ENCODE measurements at regions not wholly inside any gene's neighbourhood (a gene's known extent, or its start where the extent isn't known, plus 50 kb on each side); places are given as distances from the start of the nearest gene placed in this dataset.
"Not testable (repeated sequence)": the region's sequence is repeated elsewhere in the genome, so short reads cannot be mapped to it uniquely, and the experiment has no call there.

DNA sequence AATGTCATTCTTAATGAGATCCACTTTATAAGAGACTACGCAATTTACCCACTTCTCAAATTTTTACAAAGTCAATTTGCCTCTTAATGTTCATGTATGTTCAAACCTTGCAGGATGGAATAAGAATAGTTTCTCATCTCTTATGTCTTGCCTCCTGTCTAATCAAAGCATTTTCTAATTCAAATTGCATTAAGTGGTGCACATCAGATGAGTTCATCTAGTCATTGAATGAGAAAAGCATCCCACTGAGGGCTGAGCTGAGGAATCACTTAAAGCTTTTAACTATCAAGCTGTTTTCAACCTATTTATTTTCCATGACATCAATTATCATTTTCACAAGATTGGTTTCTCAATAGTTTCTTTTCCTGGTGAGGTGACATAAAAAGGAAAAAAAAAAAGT, 1964.0 kb downstream of the PCDH7 start:
- no peak for TF ChIP-seq POLR2A (IDR thresholded peaks at IDR 0.05; ENCODE audit: low read depth, low read length)
- DNase-seq (ENCODE audit: insufficient read length, low spot score) (no peak), FAIRE-seq (no peak)

DNA sequence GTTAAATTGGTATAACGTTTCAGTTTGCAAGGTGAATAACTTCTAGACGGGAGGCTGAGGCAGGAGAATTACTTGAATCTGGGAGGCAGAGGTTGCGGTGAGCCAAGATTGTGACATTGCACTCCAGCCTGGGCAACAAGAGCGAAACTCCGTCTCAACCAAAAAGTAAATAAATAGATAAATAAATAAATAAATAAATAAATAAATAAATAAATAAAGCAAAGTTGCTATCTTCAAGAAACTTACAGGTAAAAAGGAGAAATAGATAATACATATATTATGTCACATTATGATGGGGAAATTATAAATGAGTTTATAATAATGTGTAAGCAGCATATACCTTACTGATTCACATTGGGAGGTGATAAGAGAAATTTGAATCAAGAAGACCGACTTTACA, 1966.0 kb downstream of the PCDH7 start:
- TF ChIP-seq POLR2A (IDR thresholded peaks at IDR 0.05; ENCODE audit: low read depth, low read length): no peak
- DNase-seq (ENCODE audit: insufficient read length, low spot score) (no peak), FAIRE-seq (no peak)

DNA sequence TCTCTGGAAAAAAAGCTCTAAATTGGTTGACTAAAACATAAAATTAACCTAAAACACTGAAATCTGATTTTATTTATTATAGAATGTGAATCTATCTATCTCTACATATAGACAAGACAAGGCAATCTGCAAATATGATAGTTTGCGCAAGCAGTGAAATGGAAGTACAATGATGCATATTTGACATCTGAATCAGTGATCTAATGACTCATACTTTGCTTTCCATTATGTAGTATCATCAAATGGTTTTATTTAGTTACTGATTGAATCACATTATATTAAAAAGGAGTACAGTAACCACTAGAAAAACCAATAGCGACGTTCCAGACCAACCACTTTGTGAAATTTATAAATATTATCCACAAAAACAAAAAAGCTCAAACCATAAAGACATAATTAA, 1969.3 kb downstream of the PCDH7 start:
- TF ChIP-seq POLR2A (IDR thresholded peaks at IDR 0.05; ENCODE audit: low read depth, low read length): no peak
- DNase-seq (ENCODE audit: insufficient read length, low spot score) (no peak), FAIRE-seq (no peak)

DNA sequence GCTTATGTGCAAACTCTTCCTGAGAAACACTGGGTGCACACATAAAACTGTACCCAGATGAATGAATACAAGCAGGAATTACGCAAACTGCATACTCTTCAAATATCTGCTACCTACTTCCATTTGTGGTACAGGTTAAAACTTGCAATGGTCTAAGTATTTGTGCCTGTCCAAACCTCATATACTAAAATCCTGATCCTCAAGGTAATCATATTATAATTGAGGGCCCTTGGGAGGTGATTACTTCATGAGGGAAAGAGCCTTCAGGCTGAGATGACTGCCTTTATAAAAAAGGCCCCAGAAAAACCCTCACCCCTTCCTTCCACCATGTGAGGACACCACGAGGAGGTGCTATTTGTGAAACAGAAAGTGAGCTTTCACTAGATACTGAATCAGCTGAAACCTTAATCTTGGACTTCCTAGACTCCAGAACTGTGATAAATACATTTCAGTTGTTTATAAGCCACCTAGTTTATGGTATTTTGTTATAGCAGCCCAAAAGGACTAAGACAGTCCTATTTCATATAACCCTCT, 1977.2 kb downstream of the PCDH7 start:
- no peak for TF ChIP-seq POLR2A (IDR thresholded peaks at IDR 0.05; ENCODE audit: low read depth, low read length)
- no peak for FAIRE-seq
- DNase-seq (ENCODE audit: insufficient read length, low spot score): no peak

DNA sequence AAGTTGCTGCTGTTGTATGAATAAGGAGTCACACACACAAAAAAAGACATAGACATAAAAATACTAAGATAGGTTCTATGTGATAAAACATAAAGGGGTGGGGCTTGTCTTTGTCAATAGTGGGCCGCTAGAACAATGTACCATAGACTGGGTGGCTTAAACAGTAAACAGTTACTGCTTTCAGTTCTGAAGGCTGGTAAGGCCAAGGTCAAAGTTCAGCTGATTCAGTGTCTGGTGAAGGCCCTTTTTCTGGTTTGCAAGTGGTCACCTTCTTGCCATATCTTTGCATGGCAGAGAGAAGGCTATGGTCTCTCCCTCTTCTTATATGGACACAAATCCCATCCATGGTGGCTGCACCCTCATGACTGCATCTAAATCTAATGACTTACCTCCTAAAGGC, 1980.7 kb downstream of the PCDH7 start:
- no peak for FAIRE-seq
- no peak for DNase-seq (ENCODE audit: insufficient read length, low spot score)
- TF ChIP-seq POLR2A (IDR thresholded peaks at IDR 0.05; ENCODE audit: low read depth, low read length): no peak

DNA sequence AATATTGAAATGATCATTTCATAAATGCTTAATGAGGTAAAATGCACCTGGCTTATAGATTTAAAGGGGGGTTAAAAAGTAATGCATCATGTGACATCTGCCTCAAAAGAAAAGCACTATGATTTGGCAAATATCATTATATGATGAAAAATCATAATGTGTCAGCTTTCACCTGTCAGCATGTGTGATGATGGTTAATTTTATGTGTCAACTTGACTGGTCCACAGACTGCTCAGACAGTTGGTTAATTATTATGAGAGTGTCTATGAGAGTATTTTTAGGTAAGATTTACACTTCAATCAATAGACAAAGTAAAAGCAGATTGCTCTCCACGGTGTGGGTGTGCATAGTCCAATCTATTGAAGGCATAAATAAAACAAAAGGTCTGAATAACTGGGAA, 1986.7 kb downstream of the PCDH7 start:
- TF ChIP-seq POLR2A (IDR thresholded peaks at IDR 0.05; ENCODE audit: low read depth, low read length): no peak
- FAIRE-seq (no peak), DNase-seq (ENCODE audit: insufficient read length, low spot score) (no peak)

DNA sequence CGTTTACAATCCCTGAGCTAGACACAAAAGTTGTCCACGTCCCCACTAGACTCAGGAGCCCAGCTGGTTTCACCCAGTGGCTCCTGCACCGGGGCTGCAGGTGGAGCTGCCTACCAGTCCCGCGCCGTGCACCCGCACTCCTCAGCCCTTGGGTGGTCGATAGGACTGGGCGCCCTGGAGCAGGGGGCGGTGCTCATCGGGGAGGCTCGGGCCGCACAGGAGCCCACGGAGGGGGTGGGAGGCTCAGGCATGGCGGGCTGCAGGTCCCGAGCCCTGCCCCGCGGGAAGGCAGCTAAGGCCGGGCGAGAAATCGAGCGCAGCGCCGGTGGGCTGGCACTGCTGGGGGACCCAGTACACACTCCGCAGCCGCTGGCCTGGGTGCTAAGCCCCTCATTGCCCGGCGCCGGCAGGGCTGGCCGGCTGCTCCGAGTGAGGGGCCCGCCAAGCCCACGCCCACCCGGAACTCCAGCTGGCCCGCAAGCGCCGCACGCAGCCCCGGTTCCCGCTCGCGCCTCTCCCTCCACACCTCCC, 1996.0 kb downstream of the PCDH7 start:
- FAIRE-seq; DNase-seq (ENCODE audit: insufficient read length, low spot score): not testable (repeated sequence)

DNA sequence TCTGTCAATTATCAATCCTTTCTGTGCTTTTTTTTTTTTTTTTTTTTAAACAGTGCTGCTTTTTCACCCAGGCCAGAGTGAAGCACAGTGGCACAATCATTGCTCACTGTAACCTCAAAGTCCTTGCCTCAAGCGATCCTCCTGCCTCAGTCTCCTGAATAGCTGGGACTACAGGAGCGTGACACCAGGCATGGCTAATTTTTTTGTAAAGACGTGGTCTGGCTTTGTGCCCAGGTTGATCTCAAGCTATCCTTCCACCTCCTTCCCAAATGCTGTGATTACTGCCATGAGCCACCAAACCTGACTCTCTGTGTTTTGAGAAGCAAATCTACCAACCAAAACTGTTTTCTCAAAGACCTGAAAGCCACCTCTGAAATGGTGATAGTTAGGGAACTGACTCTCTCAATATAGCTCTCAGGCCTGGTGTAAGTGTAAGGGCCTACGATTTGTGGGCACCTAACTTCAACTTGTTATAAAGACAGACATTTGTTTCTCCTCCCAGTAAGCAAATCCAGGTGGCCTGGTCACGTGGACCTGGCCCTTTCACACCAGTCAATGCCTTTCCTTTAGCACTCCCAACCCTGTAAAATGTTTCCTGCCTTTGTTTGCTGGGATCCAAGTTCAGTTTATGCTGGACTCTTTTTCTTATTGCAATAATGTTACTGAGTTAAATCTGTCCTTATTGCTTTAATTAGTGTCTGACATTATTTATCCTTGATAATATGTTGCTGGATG, 2015.9 kb downstream of the PCDH7 start:
- DNase-seq (ENCODE audit: insufficient read length, low spot score) (no peak), FAIRE-seq (no peak)
- TF ChIP-seq POLR2A (IDR thresholded peaks at IDR 0.05; ENCODE audit: low read depth, low read length): no peak

DNA sequence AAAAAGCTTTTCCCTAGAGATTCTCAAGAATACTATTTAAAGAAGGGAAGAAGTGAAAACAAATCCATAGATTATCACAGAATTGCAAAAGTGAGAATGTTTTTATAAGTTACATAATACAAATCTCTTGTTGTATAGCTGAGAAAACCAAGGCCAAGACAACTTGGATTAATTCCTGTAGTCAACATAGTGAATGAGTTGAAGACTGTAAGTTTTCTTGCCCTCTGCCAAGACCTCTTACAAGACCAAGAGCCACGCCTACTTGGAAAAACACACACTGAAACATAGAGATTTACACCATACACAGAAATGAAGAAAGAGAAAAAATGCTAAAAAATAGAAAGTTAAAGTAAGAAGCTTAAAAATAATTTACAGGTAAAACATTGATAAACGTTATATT, 2024.0 kb downstream of the PCDH7 start:
- DNase-seq (ENCODE audit: insufficient read length, low spot score): no peak
- TF ChIP-seq POLR2A (IDR thresholded peaks at IDR 0.05; ENCODE audit: low read depth, low read length): no peak
- FAIRE-seq: no peak

DNA sequence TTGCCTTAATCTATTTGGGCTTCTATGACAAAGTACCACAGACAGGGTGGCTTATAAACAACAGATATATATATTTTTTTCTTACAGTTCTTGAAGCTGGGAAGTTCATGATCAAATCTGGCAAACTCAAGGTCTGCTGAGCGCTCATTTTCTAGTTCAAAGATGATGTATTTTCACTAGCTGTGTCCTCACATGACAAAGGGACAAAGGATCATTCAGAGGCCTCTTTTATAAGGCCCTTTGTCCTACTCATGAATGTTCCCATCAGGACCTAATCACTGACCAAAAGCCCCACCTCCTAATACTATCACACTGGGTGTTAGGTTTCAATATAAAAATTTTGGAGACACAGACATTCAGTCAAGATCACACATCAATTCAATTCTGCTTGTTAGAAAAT, 2025.2 kb downstream of the PCDH7 start:
- no peak for TF ChIP-seq POLR2A (IDR thresholded peaks at IDR 0.05; ENCODE audit: low read depth, low read length)
- DNase-seq (ENCODE audit: insufficient read length, low spot score) (no peak), FAIRE-seq (no peak)

DNA sequence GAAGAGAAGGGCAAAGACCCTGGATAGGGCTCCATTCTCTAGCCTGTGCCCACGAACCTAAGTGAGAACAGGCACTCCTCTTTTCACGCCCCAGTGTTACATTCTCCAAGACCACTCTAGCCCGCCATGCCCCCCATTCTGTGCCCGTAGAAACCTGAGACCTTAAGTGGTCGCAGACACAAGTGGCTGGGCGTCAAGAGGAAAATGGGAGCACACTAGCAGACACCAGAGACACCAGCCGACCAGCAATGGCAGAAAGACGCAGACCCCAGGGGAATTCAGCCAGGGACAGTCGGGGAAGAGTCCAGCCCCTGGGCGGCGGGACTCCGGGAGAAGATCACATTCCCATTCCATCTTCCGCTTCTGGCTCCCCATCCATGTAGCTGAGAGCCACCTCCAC, 2027.9 kb downstream of the PCDH7 start:
- DNase-seq (ENCODE audit: insufficient read length, low spot score) (no peak), FAIRE-seq (no peak)
- TF ChIP-seq POLR2A (IDR thresholded peaks at IDR 0.05; ENCODE audit: low read depth, low read length): no peak

DNA sequence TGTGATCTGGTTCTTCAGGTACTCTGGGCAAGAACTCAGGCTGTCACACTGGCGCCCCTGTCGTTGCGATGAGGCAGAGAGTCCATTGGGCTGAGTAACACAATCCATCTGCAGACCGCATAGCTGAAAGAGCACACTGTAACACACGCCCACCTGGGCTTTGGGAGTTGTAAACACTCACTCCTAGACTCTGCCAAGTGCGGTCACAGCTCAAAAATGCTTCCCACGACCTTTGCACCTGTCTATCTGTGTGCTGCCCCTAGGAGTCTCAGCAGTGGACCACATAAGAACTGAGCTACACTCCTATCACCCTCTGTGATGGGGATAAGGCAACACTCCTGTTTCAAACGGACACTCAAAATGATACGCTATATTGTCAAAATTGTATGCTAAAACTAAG, 2028.3 kb downstream of the PCDH7 start:
- FAIRE-seq: no peak
- no peak for TF ChIP-seq POLR2A (IDR thresholded peaks at IDR 0.05; ENCODE audit: low read depth, low read length)
- DNase-seq (ENCODE audit: insufficient read length, low spot score): no peak

DNA sequence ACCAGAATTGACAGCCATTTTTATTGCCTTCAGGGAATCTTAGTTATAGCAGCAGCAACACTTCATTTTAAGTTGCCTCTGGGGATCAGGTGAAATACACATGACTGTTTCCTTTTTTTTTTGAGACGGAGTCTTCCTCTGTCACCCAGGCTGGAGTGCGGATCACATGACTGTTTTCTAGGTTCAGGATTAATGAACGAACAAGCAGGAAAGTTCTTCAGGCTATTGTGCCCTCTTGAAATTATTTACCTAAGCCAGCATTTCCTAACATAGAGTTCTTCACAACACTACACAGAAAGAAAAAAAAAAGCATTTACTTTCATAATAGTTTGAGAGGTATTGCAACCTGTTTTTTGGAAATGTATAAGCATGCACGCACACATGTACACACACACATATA, 2032.8 kb downstream of the PCDH7 start:
- no peak for DNase-seq (ENCODE audit: insufficient read length, low spot score)
- TF ChIP-seq POLR2A (IDR thresholded peaks at IDR 0.05; ENCODE audit: low read depth, low read length): no peak
- no peak for FAIRE-seq

DNA sequence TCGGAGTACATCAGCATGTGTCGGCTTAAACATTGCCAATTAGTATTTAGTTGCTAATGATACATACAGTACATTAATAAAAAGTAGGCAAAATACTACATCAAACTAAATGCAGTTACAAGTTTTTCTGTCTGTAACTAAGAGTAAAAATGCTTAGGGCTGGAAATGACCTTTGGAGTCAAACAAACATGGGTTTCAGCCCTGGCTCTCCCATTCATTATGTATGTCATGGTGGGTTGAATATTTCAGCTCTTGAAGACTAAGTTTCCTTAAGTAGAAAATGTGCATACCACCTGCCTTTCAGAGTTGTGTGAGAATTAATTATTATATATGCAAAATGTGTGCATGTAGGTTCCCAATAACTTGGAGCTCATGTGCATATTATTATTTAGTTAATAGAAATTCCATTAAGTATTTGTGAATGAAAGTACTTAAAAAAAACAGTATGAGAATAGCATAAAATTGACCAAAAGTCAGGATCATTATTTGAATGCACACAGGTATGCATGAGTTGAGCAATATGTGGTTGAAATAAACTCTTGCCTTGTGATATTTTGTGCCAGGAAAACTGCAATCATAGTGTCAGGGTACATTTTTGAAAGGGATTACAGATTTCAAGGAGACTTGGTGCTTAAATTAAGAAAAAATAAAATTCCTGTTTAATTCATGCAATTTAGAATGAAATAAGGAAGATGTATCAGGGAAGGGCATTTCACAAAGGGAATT, 2048.7 kb downstream of the PCDH7 start:
- FAIRE-seq: no peak
- TF ChIP-seq POLR2A (IDR thresholded peaks at IDR 0.05; ENCODE audit: low read depth, low read length): no peak
- DNase-seq (ENCODE audit: insufficient read length, low spot score): no peak

DNA sequence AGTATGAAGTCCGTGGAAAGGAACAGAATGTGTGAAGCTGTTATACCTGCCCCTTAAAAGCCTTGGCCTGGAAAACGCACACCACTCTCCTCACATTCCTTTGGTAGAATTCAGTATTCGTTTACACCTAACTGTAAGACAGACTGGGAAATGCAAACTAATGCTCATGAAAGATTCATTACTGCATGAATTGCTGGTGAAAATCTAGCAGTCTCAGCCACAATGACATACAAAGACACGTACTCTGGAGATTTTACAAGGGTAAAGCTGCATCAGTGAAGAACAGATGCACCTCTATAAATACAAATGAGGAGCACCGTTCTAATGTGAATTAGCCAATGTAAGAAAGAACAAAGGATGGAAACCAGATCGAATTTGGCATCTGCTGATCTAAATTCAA, 2051.3 kb downstream of the PCDH7 start:
- no peak for TF ChIP-seq POLR2A (IDR thresholded peaks at IDR 0.05; ENCODE audit: low read depth, low read length)
- FAIRE-seq (no peak), DNase-seq (ENCODE audit: insufficient read length, low spot score) (no peak)

Data from H54 (cell line).